Transverse colon (tissue), 4 donors: ENCODE measurements at regions not wholly inside any gene's neighbourhood (a gene's known extent, or its start where the extent isn't known, plus 50 kb on each side); places are given as distances from the start of the nearest gene placed in this dataset.

Experiments used
- DNase-seq: peaks from one replicate; pipeline ENCODE4 v3.0.0-alpha.2; 2019
- H3K27ac ChIP-seq, 4 donors: fragments of 200-600 bp; sonication (generic); 2 replicates each; pipeline ENCODE4 v1.5.1; 2016 to 2018; ENCODE audit warnings: inconsistent platforms in 4 of 4
- H3K27me3 ChIP-seq: fragments of 200-600 bp; sonication (generic); 2 replicates; pipeline ENCODE4 v1.5.1; 2017; ENCODE audit warnings: inconsistent platforms
- H3K36me3 ChIP-seq, 4 donors: fragments of 200-600 bp; sonication (generic); 2 replicates each; pipeline ENCODE4 v1.5.1; 2017 to 2019; ENCODE audit warnings: inconsistent platforms in 4 of 4
- H3K4me1 ChIP-seq, 4 donors: fragments of 200-600 bp; sonication (generic); 2 replicates each; pipeline ENCODE4 v1.5.1; 2017 to 2020; ENCODE audit warnings: inconsistent platforms in 4 of 4
- H3K4me3 ChIP-seq, 4 donors: fragments of 200-600 bp; sonication (generic); 1 replicate in 1 of 4; 2 replicates in 3 of 4; pipeline versions ENCODE4 v1.5.1 to v1.6.1; 2017 to 2019; ENCODE audit warnings: inconsistent platforms in 4 of 4
- H3K9me3 ChIP-seq, 2 donors: fragments of 200-600 bp; sonication (generic); 2 replicates each; pipeline ENCODE4 v1.5.1; 2017 to 2019; ENCODE audit warnings: inconsistent platforms in 2 of 2
- EP300 ChIP-seq: sonication (generic); formaldehyde crosslinking; IDR thresholded peaks from one replicate; pipeline ENCODE4 v1.6.1; 2017; ENCODE audit warnings: antibody characterized with exemption, low read depth
- POLR2A ChIP-seq: fragments of 450-650 bp; IDR thresholded peaks from one replicate; pipeline ENCODE4 v1.6.1; 2016; ENCODE audit warnings: antibody characterized with exemption, mild to moderate bottlenecking, moderate library complexity
- POLR2AphosphoS5 ChIP-seq, 3 donors: sonication (generic); formaldehyde crosslinking; IDR thresholded peaks; one replicate each; pipeline ENCODE4 v1.6.1; 2016; ENCODE audit warnings: antibody characterized with exemption in 3 of 3
- WGBS, 2 donors: methylation state at CpG; one replicate each; pipeline ENCODE4 v1.1.5; 2018; ENCODE audit warnings: low coverage in 1 of 2; 5-methylcytosine and 5-hydroxymethylcytosine counted together
- in situ Hi-C, 4 donors: fragments of 200-750 bp; cut with MboI; loops; one replicate each; pipeline versions ENCODE4 v1.15.0 to v1.15.1; 2017; ENCODE audit warnings: low sequenced_read_pairs in 3 of 4, low pct_ligation_motif_present in 1 of 4, low pct_unique_long_range_greater_than_20kb in 1 of 4
- intact Hi-C: fragments of 100-400 bp; cut with DNase I; formaldehyde crosslinking; loops from one replicate; pipeline ENCODE4 v1.15.1; 2023; ENCODE audit warnings: low total_unique reads
- TF ChIP-seq, protein P1 (sequence below), 5 experiments: fragments of 200-600 bp in 3 of 5; fragments of 450-650 bp in 2 of 5; sonication (generic) in 3 of 5; IDR thresholded peaks; 1 replicate in 2 of 5; 2 replicates in 3 of 5; pipeline ENCODE4 v1.5.1; 2016 to 2017; ENCODE audit warnings: antibody characterized with exemption in 5 of 5, inconsistent platforms in 3 of 5, mild to moderate bottlenecking in 2 of 5, moderate library complexity in 1 of 5

DNA sequence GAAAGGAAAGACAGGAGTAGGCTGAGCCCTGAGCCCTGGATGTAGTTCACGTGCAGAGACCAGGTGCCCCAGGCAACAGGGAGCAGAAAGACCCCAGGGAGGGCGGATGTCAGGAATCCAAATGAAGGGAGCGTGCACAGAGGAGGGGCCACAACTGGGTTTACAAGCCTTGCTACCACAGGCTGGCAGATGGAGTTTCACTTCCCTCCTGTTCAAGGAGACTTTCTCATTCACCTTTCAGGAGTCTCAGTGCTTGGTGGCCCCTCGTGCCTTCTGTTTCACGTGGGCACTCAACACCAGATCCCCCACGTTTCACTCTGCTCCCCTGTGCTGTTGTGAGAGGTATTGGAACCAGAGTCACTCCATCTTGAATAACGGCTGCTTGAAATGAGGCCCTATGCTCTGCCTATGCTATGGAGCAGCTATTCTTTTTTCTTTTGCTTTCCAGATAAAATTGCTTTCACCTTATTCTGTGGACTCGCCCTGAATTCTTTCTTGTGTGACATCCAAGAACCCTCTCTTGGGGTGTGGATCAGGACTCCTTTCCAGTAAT is 601.4 kb upstream of the IGFBP3 start:
- Histone ChIP-seq H3K27ac (no peak overlapping the region), H3K4me3 (no peak overlapping the region), H3K27me3 (no peaks in the 10 kb centered on the region), H3K36me3 (no peaks in the 10 kb centered on the region), H3K9me3 (no peaks in the 10 kb centered on the region), H3K4me1 (no peaks in the 10 kb centered on the region)
- in situ Hi-C loops (no loop called here), intact Hi-C loops (no loop called here)
- no peak for DNase-seq
- no peak for TF ChIP-seq EP300
- no peak for TF ChIP-seq POLR2A
- TF ChIP-seq, protein P1, sequence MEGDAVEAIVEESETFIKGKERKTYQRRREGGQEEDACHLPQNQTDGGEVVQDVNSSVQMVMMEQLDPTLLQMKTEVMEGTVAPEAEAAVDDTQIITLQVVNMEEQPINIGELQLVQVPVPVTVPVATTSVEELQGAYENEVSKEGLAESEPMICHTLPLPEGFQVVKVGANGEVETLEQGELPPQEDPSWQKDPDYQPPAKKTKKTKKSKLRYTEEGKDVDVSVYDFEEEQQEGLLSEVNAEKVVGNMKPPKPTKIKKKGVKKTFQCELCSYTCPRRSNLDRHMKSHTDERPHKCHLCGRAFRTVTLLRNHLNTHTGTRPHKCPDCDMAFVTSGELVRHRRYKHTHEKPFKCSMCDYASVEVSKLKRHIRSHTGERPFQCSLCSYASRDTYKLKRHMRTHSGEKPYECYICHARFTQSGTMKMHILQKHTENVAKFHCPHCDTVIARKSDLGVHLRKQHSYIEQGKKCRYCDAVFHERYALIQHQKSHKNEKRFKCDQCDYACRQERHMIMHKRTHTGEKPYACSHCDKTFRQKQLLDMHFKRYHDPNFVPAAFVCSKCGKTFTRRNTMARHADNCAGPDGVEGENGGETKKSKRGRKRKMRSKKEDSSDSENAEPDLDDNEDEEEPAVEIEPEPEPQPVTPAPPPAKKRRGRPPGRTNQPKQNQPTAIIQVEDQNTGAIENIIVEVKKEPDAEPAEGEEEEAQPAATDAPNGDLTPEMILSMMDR (IDR thresholded peaks at IDR 0.05): no peak
- no peak for TF ChIP-seq POLR2AphosphoS5 (IDR thresholded peaks at IDR 0.05)
- 80 to 84% methylated on average over 1 to 8 of the region's 8 CpGs for WGBS, 2 donors

DNA sequence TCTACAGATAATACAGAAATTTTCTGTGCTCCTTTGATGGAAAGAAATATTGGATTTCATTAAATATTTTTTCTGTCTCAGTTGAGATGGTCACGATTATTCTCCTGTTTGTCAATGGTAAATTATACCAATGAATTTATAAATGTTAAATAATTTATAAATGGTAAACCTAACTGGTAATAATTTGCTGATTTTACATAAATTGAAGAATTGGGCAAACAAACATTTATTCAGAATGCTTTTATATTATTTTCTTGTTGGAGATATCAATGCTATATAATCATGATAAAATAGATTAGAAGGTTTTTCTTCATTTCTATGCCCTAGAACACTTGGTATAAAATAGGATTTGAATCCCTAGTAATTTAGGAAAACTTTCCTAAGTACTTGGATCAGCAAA is 597.6 kb upstream of the IGFBP3 start:
- H3K4me3 ChIP-seq: no peak overlapping the region
- no peak overlapping the region for H3K27ac ChIP-seq
- no peak for DNase-seq
- WGBS, 2 donors: 78 to 82% methylated on average over 1 of the region's 1 CpG
- no peaks in the 10 kb centered on the region for H3K9me3 ChIP-seq
- in situ Hi-C loops (no loop called here), intact Hi-C loops (no loop called here)
- H3K27me3 ChIP-seq: no peaks in the 10 kb centered on the region
- no peaks in the 10 kb centered on the region for H3K4me1 ChIP-seq
- no peaks in the 10 kb centered on the region for H3K36me3 ChIP-seq
- TF ChIP-seq POLR2A (no peak), EP300 (no peak), POLR2AphosphoS5 (IDR thresholded peaks at IDR 0.05) (no peak)
- TF ChIP-seq, protein P1 (IDR thresholded peaks at IDR 0.05): no peak

DNA sequence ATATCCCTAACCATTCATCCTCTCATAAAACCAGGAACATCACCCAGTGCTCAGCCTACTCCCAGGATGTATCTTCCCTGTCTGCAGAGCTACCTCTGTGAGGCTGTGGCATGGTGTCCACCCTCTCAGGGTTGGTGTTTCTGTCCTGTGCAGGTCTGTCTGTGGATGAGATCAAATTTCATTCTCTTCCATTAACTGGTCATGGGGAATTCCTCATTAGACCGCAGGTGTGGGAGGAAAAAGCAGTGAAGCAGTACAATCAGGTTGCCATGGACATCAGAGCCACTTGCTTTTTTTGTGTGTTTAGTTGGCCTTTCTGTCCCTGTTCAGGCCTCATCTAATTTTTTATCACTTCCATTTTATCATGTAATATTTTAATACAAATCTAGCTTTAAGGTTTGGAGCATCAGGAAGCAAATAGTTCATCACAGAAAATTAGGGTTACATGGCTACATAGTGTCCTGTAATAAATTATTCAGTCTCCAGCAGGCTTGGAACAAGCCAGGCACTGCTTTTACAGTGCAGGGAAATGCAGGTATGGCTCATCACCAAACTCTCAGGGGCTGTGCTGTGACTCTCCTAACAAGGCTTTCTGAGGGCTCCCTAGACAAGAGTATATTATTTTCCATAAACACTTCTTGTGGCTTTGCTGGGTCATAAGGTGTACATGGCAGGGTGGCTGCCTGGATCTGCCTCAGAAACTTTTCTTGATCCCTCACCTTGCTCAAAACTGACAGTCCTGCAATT is 594.9 kb upstream of the IGFBP3 start:
- TF ChIP-seq POLR2A (no peak), EP300 (no peak), POLR2AphosphoS5 (IDR thresholded peaks at IDR 0.05) (no peak)
- TF ChIP-seq, protein P1 (IDR thresholded peaks at IDR 0.05): no peak
- no peaks in the 10 kb centered on the region for H3K27me3 ChIP-seq
- no peak for DNase-seq
- no peaks in the 10 kb centered on the region for H3K36me3 ChIP-seq
- no peak overlapping the region for H3K27ac ChIP-seq
- in situ Hi-C loops: no loop called here
- H3K9me3 ChIP-seq: no peaks in the 10 kb centered on the region
- no peaks in the 10 kb centered on the region for H3K4me1 ChIP-seq
- no peak overlapping the region for H3K4me3 ChIP-seq
- intact Hi-C loops: no loop called here
- 60 to 80% methylated on average over 1 of the region's 1 CpG for WGBS, 2 donors

DNA sequence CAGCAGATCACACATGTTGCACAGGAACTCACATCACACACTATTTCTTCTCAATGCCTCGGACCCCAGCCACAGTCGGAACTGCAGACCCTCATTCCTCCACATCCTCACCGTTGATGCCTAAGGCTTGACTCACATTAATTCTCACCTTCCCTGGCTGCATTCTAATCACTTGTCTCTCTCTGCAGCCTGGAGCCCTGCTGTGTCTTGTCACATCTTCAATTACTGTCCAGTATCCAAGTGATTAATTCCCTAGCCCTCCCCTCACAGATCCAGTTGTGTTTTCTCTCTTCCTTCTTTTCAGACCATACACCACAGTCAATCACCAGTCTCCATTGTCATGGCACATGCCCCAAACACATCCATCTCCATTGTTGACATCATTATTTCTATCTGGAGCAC is 592.4 kb upstream of the IGFBP3 start:
- no peak for DNase-seq
- H3K27ac ChIP-seq: no peak overlapping the region
- TF ChIP-seq EP300 (no peak), POLR2AphosphoS5 (IDR thresholded peaks at IDR 0.05) (no peak), POLR2A (no peak)
- TF ChIP-seq, protein P1 (IDR thresholded peaks at IDR 0.05): no peak
- H3K4me1 ChIP-seq: no peaks in the 10 kb centered on the region
- no peak overlapping the region for H3K4me3 ChIP-seq
- in situ Hi-C loops (no loop called here), intact Hi-C loops (no loop called here)
- 71 to 80% methylated on average over 1 to 3 of the region's 3 CpGs for WGBS, 2 donors
- H3K27me3 ChIP-seq: no peaks in the 10 kb centered on the region
- no peaks in the 10 kb centered on the region for H3K36me3 ChIP-seq
- no peaks in the 10 kb centered on the region for H3K9me3 ChIP-seq
